Thoracic aorta (tissue), 2 donors: ENCODE measurements at regions not wholly inside any gene's neighbourhood (a gene's known extent, or its start where the extent isn't known, plus 50 kb on each side); places are given as distances from the start of the nearest gene placed in this dataset.

Experiments
- ATAC-seq: fragments of 150-250 bp; one replicate; pipeline ENCODE4 v1.8.0; 2017; ENCODE audit warnings: low read depth; ENCODE audit not compliant: insufficient number of reproducible peaks, low FRiP score
- DNase-seq: peaks from one replicate; pipeline ENCODE4 v3.0.0-alpha.2; 2020; ENCODE audit warnings: low spot score
- H3K27ac ChIP-seq, 2 donors: fragments of 200-600 bp; sonication (generic); 1 replicate in 1 of 2; 2 replicates in 1 of 2; pipeline ENCODE4 v1.5.1; 2016; ENCODE audit warnings: mild to moderate bottlenecking in 2 of 2, moderate library complexity in 2 of 2
- H3K27me3 ChIP-seq: fragments of 200-600 bp; sonication (generic); replicated peaks from 2 replicates; pipeline ENCODE4 v1.6.0; 2016; ENCODE audit warnings: mild to moderate bottlenecking; ENCODE audit not compliant: insufficient read depth
- H3K36me3 ChIP-seq: fragments of 200-600 bp; sonication (generic); one replicate; pipeline ENCODE4 v1.5.1; 2016
- H3K4me1 ChIP-seq, 2 donors: fragments of 200-600 bp; sonication (generic); 1 replicate in 1 of 2; 2 replicates in 1 of 2; pipeline versions ENCODE4 v1.5.1 to v1.6.0; 2016; ENCODE audit warnings: low read depth in 2 of 2, mild to moderate bottlenecking in 1 of 2; ENCODE audit not compliant: control insufficient read depth in 1 of 2
- H3K4me3 ChIP-seq: fragments of 200-600 bp; sonication (generic); 2 replicates; pipeline ENCODE4 v1.5.1; 2016; ENCODE audit warnings: mild to moderate bottlenecking
- H3K9me3 ChIP-seq: fragments of 200-600 bp; sonication (generic); 2 replicates; pipeline ENCODE4 v1.5.1; 2016
- CTCF ChIP-seq: fragments of 200-600 bp; sonication (generic); IDR thresholded peaks from one replicate; pipeline ENCODE4 v1.5.1; 2019; ENCODE audit warnings: antibody characterized with exemption

- Histone ChIP-seq H3K9me3 (peaks cover 2% of the 10 kb centered on the region), H3K4me3 (no peak overlapping the region), H3K27ac (no peak overlapping the region), H3K27me3 (no peaks in the 10 kb centered on the region), H3K36me3 (no peaks in the 10 kb centered on the region), H3K4me1 (no peaks in the 10 kb centered on the region)
- ATAC-seq = no peak
- no peak for TF ChIP-seq CTCF
- no peak for DNase-seq
Observed at GRCh38 chr2:80822999-80823398, 518.4 kb upstream of the LRRTM1 start.

- no peak for DNase-seq
- Histone ChIP-seq H3K9me3 (peaks cover 2% of the 10 kb centered on the region), H3K4me1 (no peaks in the 10 kb centered on the region), H3K36me3 (no peaks in the 10 kb centered on the region), H3K27ac (no peak overlapping the region), H3K4me3 (no peak overlapping the region), H3K27me3 (no peaks in the 10 kb centered on the region)
- no peak for TF ChIP-seq CTCF
- no peak for ATAC-seq
Observed at GRCh38 chr2:80815259-80815658, 510.7 kb upstream of the LRRTM1 start.

DNA sequence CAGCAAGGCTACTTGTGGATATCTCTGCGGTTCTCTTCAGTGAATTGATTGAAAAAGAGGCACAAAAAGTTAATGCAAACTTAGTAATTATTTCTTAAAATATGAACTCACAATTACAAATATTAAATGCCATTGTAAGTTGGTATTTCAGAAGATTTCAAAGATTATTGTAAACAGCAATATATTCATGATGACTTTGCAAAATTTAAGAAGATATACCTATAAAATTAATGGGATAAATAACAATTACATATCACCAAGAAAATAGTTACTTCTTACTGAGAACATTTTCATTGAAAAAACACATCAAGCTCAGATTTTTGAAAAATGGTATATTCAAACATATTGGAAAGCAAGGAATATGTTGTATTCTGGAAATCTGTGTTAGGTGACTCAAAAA lies 482.0 kb upstream of the LRRTM1 start:
- H3K4me1 ChIP-seq = no peaks in the 10 kb centered on the region
- ATAC-seq (no peak), DNase-seq (no peak)
- TF ChIP-seq CTCF = no peak
- H3K27ac ChIP-seq = no peak overlapping the region
- no peak overlapping the region for H3K4me3 ChIP-seq
- H3K27me3 ChIP-seq = no peaks in the 10 kb centered on the region
- H3K9me3 ChIP-seq = no peaks in the 10 kb centered on the region
- H3K36me3 ChIP-seq = no peaks in the 10 kb centered on the region

DNA sequence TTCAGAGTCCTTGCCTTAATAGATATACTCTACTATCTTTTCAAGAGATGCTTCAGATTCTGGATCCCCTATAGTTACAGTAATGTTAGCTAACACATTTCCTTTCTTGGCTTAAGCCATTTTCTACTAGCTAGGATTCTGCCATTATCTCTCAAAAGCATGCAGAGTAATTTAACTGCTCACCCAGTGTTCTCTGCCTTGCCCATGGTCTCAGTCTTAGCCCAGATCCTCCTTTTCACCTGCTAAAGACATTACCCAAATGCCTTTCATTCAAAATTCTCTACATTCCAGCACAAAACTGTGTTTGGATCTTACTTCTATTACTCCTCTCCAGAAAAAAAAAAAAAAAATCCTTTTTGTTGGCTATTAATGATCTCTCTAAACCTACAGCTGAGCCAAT lies 474.2 kb upstream of the LRRTM1 start:
- Histone ChIP-seq H3K4me1 (no peaks in the 10 kb centered on the region), H3K27ac (no peak overlapping the region), H3K27me3 (no peaks in the 10 kb centered on the region), H3K36me3 (no peaks in the 10 kb centered on the region), H3K9me3 (no peaks in the 10 kb centered on the region), H3K4me3 (no peak overlapping the region)
- DNase-seq (no peak), ATAC-seq (no peak)
- TF ChIP-seq CTCF = no peak

- no peaks in the 10 kb centered on the region for H3K27me3 ChIP-seq
- TF ChIP-seq CTCF = no peak
- DNase-seq (no peak), ATAC-seq (no peak)
- no peak overlapping the region for H3K4me3 ChIP-seq
- no peaks in the 10 kb centered on the region for H3K9me3 ChIP-seq
- H3K27ac ChIP-seq = no peak overlapping the region
- H3K36me3 ChIP-seq = no peaks in the 10 kb centered on the region
- no peaks in the 10 kb centered on the region for H3K4me1 ChIP-seq
Observed at GRCh38 chr2:80748592-80748991, 444.0 kb upstream of the LRRTM1 start.
